ENCODE measurements at regions not wholly inside any gene's neighbourhood (a gene's known extent, or its start where the extent isn't known, plus 50 kb on each side); places are given as distances from the start of the nearest gene placed in this dataset.
"Not testable (repeated sequence)": the region's sequence is repeated elsewhere in the genome, so short reads cannot be mapped to it uniquely, and the experiment has no call there.

DNA sequence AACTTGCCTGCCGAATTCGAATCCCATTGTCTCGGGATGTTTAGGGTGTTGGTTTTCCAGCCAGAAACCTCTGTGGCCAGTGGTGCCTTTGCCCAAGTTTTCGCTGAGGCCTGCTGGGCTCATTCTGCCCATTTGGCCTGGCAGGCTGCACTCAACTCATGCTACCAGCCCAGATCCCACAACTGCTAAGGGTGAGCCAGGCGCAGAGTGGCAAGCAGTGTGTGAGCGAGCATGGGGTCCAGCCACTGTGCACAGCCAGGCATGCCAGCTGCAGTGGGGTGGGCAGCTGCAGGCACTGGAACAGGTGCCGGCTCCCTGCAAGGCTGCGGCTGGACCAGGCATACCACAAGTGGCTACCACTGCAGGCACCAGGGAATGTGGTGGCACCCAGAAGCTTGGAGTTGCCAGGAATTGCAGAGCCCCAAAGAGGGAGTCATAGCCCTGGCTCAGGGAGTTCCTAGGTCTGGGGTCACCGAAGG is 151.4 kb upstream of the P2RY1 start:
- TF ChIP-seq, protein P1, sequence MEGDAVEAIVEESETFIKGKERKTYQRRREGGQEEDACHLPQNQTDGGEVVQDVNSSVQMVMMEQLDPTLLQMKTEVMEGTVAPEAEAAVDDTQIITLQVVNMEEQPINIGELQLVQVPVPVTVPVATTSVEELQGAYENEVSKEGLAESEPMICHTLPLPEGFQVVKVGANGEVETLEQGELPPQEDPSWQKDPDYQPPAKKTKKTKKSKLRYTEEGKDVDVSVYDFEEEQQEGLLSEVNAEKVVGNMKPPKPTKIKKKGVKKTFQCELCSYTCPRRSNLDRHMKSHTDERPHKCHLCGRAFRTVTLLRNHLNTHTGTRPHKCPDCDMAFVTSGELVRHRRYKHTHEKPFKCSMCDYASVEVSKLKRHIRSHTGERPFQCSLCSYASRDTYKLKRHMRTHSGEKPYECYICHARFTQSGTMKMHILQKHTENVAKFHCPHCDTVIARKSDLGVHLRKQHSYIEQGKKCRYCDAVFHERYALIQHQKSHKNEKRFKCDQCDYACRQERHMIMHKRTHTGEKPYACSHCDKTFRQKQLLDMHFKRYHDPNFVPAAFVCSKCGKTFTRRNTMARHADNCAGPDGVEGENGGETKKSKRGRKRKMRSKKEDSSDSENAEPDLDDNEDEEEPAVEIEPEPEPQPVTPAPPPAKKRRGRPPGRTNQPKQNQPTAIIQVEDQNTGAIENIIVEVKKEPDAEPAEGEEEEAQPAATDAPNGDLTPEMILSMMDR (IDR thresholded peaks at IDR 0.05; ENCODE audit: low read depth, low read length) = no peak
- no peaks in the 10 kb centered on the region for H3K27me3 ChIP-seq
- H3K4me1 ChIP-seq = no peaks in the 10 kb centered on the region; the same call in none of the 2 replicates
- H3K36me3 ChIP-seq = no peaks in the 10 kb centered on the region
- H3K4me3 ChIP-seq (ENCODE audit: low read depth, low read length) = no peak overlapping the region
- H3K9me3 ChIP-seq = no peaks in the 10 kb centered on the region
- DNase-seq = no peak

DNA sequence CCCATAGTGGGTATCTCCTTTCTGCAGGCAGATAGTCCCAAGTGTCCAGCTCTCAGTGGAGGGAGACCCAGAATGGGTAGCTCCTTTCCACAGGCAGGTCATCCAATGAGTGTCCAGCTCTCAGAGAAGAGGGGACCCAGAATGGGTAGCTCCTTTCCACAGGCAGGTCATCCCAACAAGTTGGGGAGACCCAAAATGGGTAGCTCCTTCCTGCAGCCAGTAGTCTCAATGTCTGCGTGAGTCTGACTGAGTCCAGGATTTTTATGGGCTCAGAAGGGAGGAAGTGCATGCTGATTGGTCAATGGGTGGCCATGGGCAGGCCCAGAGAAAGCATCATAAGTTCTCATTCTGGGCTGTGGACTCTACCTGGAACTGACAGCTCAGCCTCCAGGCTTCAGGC is 150.7 kb upstream of the P2RY1 start:
- no peaks in the 10 kb centered on the region for H3K36me3 ChIP-seq
- TF ChIP-seq, protein P1 (IDR thresholded peaks at IDR 0.05; ENCODE audit: low read depth, low read length) = no peak
- H3K4me3 ChIP-seq (ENCODE audit: low read depth, low read length) = no peak overlapping the region
- no peaks in the 10 kb centered on the region for H3K27me3 ChIP-seq
- no peak for DNase-seq
- H3K4me1 ChIP-seq = no peaks in the 10 kb centered on the region; the same call in none of the 2 replicates
- H3K9me3 ChIP-seq = no peaks in the 10 kb centered on the region

DNA sequence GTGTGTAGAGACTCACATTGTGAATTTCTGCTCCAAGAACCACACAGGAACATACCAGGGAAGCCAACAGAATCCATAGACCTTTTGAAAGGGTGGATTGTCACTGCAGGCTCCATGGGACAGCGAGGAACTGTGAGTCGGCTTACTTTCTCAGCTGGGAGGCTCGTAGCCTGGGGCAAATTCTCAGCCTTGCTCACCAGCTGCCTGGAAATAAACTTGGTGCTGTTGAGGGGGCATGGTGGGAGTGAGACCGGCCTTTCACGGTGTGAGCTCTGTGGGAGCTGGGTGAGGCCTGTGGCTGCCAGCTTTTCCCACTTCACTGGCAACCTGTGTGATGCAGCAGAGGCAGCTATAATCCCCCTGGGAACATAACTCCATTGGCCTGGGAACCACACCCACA is 146.6 kb upstream of the P2RY1 start:
- Histone ChIP-seq H3K4me3 (ENCODE audit: low read depth, low read length) (no peak overlapping the region), H3K36me3 (no peaks in the 10 kb centered on the region), H3K9me3 (no peaks in the 10 kb centered on the region), H3K4me1 (no peaks in the 10 kb centered on the region; the same call in 1 of the 2 replicates), H3K27me3 (no peaks in the 10 kb centered on the region)
- peak; percentile 45 for DNase-seq
- TF ChIP-seq, protein P1 (IDR thresholded peaks at IDR 0.05; ENCODE audit: low read depth, low read length) = no peak

DNA sequence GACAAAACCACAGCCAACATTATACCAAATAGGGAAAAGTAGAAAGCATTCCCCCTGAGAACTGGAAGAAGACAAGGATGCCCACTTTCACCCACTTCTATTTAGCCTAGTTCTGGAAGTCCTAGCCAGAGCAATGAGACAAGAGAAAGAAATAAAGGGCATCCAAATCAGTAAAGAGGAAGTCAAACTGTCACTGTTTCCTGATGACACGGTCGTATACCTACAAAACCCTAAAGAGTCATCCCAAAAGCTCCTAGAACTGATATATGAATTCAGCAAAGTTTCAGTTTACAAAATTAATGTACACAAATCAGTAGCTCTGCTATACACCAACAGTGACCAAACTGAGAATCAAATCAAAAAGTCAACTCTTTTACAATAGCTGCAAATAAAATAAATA is 142.6 kb upstream of the P2RY1 start:
- H3K9me3 ChIP-seq; H3K27me3 ChIP-seq; H3K4me1 ChIP-seq; DNase-seq; H3K4me3 ChIP-seq (ENCODE audit: low read depth, low read length); H3K36me3 ChIP-seq: not testable (repeated sequence)

DNA sequence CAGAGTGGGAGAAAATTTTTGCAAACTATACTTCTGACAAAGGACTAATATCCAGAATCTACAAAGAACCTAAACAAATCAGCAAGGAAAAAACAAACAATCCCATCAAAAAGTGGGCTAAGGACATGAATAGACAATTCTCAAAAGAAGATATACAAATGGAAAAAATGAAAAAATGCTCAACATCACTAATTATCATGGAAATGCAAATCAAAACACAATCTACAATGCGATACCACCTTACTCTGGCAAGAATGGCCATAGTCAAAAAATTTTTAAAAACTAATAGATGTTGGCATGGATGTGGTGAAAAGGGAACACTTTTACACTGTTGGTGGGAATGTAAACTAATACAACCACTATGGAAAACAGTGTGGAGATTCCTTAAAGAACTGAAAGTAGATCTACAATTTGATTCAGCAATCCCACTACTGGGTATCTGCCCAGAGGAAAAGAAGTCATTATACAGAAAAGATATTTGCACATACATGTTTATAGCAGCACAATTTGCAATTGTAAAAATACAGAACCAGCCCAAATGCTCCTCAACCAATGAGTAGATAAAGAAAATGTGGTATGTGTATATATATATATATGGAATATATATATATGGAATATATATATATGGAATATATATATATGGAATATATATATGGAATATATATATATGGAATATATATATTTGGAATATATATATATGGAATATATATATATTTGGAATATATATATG is 141.2 kb upstream of the P2RY1 start:
- H3K9me3 ChIP-seq; H3K4me1 ChIP-seq; H3K4me3 ChIP-seq (ENCODE audit: low read depth, low read length); H3K36me3 ChIP-seq; DNase-seq; H3K27me3 ChIP-seq: not testable (repeated sequence)

DNA sequence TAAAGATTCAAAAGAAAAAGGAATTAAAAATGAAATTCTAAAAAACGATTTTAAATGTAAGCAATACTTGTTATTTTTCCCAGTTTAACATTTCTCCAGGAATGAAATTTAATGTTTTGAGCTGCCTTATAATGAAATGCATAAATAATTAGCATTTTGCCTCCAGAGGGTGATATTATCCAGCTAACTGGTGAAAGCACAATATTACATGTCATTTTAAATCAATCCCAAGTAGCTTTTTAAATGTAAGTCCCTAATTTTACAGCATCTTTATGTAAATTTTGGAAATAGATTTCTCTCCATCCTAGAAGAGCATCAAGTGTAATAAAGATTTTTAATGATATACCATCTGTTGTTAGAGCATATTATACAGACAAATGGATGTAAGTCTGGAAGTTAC is 139.1 kb upstream of the P2RY1 start:
- DNase-seq = no peak
- Histone ChIP-seq H3K4me3 (ENCODE audit: low read depth, low read length) (no peak overlapping the region), H3K4me1 (no peaks in the 10 kb centered on the region), H3K9me3 (no peaks in the 10 kb centered on the region), H3K36me3 (no peaks in the 10 kb centered on the region), H3K27me3 (no peaks in the 10 kb centered on the region)
- TF ChIP-seq, protein P1 (IDR thresholded peaks at IDR 0.05; ENCODE audit: low read depth, low read length) = no peak

DNA sequence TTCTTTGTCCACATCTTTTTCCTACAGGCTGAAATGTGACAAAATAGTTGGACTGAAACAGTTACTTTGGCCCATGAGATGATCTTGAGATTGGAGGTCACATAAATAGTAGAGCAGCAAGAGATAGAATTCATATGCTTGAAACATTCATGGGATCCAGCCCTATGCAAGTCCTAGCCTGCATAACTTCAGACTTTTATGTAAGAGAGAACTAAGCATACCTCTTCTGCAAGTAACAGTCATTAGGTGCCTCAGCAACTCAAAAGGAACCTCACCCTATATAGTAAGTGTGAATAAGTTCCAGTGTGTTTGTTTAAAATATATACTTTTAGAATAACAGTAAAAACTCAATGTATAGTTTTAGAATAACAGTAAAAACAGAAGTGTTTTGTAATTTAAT is 138.0 kb upstream of the P2RY1 start:
- no peak overlapping the region for H3K4me3 ChIP-seq (ENCODE audit: low read depth, low read length)
- DNase-seq = no peak
- no peaks in the 10 kb centered on the region for H3K36me3 ChIP-seq
- H3K9me3 ChIP-seq = no peaks in the 10 kb centered on the region
- TF ChIP-seq, protein P1 (IDR thresholded peaks at IDR 0.05; ENCODE audit: low read depth, low read length) = no peak
- H3K4me1 ChIP-seq = no peaks in the 10 kb centered on the region
- no peaks in the 10 kb centered on the region for H3K27me3 ChIP-seq
